Limb (tissue), 2 donors: ENCODE measurements at regions not wholly inside any gene's neighbourhood (a gene's known extent, or its start where the extent isn't known, plus 50 kb on each side); places are given as distances from the start of the nearest gene placed in this dataset.

Source experiments
- DNase-seq, 2 donors: peaks; one replicate each; pipeline ENCODE4 v3.0.0-alpha.2; 2016; ENCODE audit errors: extremely low spot score in 2 of 2

DNA sequence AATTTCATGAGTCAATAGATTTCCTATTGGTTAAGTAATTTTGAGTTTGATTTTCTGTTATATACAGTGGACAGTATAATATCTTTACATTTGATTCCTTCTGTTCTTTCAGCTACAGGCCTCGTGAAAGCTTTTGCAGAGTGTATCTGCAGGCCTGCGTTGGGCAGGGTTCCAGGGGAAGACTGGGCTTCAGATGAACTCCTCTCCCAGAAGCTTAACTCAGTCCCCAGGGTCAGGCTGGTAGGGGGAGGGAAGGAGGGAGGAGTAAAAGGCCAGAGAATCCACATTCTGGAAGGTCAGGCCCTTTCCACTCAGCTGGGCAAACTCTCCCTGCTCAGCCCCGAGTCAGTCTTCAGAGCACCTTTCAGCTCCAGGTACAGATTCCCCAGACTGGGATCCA lies 100.4 kb upstream of the NECTIN1 start:
- DNase-seq: no peak

DNA sequence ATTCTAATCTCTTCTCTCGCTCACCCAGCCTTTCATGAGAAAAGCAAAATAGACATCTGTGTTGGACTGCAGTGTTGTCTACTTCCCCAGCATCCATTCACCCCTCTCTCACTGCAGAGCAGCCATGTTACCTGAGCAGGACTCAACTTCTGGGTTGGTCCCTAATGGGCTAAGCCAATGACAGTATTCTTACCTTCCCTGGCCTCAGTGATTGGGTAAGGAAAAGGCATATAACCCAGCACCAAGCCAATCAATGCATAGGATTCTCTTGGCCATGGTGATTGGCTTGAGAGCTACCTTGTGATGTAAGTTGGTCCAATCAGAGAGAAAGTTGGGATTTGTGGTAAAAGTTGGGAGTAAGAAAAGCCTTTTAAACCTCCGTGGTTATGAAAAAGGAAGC lies 99.8 kb upstream of the NECTIN1 start:
- DNase-seq: no peak

DNA sequence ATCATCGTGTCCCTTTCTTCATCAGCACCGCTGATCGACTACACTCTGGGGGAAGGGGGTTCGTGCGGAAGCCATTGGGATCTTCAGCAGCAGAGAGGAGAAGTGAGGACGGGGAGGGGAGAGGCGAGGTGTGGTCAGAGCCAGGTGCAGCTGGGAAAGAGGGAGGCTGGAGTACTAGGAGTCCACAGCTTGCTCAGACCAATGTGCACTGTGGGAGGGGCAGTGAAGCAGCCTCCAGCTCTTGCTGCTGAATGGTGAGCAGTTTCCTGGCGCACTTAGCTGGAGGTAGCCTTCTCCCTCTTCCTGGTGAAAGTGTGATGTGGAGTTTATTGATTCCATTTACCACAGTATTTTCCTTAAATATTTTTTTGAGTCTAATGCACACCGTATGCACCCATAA lies 99.0 kb upstream of the NECTIN1 start:
- DNase-seq: no peak

DNA sequence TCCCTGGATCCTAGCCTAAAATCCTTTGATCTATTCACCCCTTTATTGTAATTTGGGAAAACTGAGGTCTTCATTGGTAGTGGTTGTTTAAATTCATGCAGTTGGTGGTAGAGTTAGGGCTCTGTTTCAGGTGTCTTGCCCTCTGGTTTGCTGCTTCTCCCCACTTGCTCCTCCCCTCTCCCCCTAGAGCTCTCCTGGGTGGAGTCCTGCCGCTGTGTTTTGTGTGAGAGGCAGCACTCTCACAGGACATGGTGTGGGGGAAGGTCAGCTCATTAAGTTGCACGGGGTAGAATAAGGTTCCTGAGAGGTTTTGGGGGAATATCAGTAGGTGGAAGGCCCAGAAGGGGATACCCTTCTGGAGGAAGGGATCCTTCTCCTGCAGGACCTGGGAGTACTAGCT lies 98.1 kb upstream of the NECTIN1 start:
- no peak for DNase-seq

DNA sequence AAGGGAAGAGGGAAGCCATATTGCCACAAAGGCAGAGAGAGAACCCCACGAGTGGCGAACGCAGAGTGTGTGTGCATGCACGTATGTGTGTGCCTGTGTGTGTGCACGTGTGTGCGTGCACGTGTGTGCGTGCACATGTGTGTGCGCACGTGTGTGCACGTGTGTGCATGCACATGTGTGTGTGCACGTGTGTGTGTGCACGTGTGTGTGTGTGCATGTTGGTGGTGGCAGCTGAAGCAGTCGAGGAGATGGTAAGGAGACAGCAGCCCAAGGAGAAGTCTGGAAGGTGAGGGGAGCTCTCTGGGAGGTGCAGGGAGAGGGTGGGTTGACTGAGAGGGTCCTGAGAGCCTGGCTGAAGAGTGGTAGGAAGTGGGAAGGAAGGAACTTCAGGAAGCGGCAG lies 94.1 kb upstream of the NECTIN1 start:
- DNase-seq: no peak

DNA sequence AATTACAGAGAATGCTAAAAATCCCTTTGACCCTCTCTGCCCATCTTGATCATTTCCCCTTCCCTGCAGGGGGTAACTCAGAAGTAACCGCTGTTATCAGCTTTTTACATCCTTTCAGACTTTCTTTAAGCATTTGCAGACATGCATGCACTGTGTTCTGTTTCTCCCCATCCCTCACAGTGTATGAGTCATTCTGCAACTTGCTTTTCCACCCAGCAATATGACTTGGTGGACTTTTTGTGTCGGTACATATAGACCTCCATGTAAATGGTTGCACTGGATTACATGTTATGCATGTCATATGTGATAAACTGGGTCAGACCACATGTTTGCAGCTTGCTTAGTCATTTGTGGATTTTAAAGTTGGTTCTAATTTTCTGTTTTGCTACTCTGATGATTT lies 87.7 kb upstream of the NECTIN1 start:
- no peak for DNase-seq

DNA sequence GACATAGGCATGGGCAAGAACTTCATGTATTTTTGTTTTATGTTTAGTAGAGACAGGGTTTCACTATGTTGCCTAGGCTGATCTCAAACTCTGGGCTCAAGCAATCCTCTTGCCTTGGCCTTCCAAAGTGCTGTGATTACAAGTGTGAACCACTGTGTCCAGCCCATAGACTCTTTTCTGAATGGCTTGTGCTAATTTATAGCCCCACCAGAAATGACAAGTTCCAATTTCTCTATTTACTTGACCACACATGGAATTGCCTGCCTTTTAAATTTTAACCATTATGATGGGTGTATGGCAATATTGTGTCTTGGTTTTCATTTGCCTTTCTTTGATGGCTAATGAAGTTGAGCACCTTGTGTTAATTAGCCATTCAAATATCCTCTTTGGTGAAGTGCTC lies 85.8 kb upstream of the NECTIN1 start:
- DNase-seq: no peak

DNA sequence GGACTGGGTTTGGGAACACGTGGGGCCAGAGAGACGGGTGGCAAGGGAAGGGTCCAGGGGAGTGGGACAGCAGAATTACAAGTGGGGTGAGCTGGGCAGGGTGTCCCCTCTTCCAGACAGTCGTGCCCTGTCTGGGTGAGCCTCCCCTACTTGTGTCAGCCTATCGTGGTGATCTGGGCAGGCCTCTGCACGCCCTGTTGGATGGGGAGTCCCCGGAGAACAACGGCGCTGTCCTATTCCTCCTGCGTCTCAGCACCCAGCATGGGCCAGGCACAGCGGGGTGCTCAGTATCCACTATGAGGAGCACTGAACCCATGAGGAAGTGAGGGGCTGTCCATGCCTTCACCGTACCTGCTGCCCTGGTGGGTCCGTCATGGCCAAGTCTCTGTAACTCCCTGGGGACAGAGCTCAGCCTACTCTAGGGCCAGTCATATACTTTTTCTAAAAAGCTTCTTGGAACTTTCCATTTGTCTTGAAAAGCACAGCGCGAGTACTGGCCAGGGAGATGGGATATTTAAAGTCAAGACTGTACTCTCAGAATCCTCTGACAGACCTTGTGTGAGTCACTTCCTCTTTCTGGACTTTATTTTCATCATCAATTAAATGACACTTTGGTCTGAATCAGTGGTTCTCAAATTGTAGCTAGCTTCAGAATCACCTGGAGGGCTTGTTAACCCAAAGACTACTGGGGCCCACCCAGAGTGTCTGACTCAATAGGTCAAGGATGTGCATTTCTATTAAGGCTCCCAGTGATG lies 81.7 kb upstream of the NECTIN1 start:
- DNase-seq: no peak

DNA sequence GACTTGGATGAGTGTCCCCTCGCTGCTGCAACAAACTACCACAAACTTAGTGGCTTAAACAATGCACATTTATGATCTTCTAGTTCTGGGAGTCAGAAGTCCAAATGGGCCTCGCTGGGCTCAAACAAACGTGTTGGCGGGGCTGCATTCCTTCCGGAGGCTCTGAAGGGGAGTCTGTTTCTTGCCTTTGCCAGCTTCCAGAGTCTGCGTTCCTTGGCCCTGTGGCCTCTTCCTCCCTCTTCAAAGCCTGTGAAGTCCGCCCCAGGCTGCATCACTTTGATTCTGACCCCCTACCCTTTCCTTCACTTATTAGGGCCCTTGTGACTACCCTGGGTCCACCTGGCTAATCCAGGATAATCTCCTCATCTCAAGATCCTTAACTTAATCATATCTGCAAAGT lies 80.3 kb upstream of the NECTIN1 start:
- DNase-seq: no peak

DNA sequence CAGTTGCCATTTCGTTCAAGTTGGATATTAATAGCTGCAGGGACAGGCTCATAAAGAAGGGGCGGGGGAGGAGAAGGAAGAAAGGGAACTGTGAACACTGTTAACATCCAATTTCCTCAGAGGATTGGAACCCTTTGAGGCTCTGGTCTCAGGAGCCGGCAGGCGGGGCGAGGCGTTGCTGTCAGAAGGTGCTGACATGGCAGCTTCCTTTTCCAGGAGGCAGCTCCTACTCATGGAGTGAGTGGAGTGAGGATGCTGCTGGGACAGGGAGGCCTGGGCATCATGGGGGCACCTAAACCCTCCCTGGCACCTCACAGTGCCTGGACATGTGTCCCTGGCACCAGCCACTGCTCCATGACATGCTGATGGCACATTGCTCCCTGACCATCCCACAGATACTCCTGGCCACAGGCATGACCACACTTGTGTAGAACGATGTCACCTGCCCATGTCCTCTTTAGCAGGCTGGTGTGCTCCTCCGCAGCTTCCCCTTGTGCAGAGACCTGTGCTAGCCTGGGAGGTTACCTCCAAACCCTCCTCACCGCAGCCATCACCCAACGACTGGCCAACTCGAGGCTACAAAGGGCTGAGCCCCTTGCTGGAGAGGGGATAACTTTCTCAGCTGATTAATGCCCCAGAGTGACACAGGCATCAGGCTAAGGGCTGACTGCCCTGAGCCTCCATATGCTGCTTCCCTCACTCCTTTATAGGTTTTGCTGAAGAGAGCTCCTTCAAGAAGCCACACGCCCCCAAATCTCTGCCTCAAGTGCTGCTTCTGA lies 79.6 kb upstream of the NECTIN1 start:
- no peak for DNase-seq

DNA sequence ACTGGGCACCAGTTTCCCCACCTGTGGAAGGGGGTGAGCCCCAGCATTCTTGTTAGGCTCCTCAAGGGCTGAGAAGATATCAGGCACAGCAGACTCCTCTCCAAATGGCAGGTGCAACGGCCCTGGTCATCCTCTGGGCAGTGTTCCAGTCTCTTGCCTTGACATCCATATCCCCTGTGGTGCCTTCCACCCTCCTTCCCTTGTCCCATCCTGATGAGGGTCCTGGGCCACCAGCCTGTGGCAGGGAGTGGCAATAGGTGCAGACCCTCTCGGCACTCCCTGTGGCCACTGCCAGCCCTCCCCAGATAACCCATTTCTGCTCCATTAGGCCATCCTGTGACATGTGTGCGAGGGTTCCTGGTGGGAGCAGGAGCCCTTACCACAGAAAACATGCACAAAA lies 78.8 kb upstream of the NECTIN1 start:
- DNase-seq: no peak

DNA sequence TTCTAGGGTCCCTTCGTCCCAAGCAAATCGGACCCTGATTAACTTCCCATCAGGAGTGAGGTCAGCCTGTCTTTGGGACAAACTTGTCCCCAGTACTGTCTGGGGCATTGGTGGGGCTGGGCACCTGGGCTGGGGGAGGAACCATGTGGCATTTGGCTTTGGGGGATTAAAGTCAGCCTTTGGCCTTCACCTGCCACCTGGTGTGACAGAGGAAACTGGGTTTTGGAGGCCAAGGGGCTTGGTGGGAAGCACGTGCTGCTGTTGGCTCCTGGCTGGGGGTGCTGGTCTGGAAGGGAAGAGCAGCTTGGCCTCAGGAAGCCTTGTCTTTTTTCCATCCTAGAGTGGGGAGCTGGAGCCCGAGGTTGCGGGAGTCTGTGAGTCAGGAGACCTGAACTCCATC lies 78.4 kb upstream of the NECTIN1 start:
- no peak for DNase-seq

DNA sequence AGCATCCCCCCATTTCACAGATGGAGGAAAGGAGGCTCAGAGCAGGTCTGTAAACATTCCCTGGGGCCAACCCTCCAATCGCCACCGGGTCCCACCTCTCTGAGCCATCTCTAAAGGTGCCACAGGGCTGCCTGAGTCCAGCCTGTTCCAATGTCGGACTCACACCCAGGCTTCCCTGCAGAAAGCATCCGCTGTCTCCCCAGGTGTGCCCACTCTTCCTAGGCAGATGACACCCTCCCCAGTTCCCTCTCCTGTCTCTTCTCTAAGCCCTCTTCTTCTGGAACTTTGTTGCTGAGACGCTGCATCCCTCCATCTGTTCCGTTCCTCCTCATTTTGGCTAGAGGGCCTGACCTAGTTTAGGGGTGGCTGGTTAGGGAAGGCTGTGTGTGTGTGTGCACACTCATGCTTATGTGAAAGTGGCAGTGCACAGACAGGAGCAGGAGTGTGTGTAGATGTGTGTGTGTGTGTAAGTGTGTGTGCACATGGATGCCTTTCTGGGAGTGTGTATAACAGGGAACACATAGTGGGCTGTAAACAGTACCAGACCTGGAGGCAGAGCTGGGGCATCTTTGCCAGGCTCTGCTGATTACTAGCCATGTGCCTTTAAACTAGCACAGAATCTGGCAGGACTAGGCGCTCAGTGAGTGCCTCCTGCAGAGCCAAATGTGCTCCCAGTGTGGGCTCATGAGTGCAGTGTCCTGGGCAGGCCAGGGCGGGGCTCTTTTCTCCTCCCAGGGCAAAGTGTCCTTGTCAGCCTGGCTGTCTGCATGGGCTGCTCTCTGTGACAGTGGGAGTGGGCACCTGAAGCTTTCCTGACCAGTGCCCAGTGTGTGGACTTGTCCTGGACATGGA lies 77.3 kb upstream of the NECTIN1 start:
- DNase-seq: no peak

DNA sequence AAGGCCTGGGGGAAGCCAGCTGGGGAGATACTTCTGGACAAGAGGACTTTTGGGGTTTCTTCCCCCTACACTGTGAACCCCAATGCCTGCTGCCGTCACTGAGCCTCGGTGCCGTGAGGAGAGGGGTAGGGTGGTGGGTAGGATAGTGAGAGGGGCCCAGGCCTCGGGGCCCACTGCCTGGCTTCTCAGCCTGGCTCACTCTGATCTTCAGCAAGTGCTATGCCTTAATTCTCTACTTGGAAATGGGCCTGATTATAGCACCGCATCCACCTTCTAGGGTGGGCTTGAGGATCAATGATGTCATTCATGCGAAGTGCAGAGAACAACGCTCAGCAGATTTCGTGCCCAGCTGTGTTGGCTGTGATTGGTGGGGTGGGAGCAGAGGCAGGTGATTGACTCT lies 76.7 kb upstream of the NECTIN1 start:
- no peak for DNase-seq

DNA sequence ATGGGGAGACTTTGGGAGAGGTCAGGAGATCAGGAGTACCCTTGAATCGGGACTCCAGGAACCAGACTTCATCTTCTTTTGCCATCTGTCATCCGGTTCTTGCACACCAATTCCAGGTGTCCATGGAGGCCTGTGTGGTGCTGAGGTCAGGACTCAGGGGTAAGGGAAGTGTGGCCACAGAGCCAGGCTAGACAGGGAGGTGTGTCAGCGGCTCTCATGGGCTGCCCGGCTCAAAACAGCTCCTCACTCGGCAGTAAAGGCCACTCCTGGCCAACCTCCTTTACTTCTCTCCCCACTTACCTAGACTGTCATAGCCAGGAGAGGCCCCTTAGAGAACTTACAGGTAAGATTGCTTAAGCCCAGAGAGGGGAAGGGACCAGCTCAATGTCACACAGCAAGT lies 75.7 kb upstream of the NECTIN1 start:
- DNase-seq: no peak

DNA sequence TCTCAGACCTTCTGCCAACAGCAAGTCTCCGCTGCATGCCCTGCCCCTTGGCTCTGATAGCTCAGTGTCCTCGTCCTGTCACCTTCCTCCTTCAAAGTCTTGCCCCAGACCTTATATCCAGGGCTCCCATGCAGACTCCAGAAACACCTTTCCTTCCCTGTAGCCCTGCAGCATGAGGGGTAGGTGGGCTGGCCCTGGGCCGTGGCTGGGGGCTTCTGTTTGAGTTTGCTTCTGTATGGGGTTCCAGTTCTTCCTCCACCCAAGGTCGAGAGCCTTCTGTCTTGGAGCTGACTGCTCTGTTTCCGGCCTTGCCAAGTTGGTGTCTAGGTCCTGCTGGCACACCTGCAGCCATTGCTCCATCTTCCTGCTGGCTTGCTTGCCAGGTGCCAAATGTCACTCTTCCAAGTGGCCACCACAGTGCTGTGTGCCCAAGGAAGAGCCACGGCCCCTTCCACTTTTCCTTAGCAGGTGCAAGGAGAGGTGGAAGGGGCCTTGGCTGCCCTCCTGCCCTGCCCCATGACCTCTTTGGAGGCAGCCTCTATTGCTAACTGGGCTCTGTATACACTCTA lies 74.8 kb upstream of the NECTIN1 start:
- DNase-seq: no peak

DNA sequence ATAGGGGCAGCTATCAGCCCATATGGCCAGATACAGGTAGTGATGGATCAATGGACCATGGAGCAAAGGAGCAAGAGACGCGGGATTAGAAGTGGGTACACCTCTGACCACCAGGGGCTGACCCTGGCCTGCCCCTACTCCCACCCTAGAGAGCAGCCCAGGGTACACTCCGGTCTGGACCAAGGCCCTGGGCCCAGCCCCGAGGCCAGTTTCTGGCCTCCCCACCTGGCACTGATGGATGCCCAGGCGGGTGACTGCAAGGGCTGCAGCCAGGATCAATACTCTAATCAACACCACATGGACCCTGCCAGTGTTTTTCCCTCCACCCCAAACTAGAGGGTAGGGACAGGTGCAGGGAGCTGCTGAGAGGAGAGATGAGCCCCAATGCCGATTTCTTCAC lies 74.1 kb upstream of the NECTIN1 start:
- no peak for DNase-seq

DNA sequence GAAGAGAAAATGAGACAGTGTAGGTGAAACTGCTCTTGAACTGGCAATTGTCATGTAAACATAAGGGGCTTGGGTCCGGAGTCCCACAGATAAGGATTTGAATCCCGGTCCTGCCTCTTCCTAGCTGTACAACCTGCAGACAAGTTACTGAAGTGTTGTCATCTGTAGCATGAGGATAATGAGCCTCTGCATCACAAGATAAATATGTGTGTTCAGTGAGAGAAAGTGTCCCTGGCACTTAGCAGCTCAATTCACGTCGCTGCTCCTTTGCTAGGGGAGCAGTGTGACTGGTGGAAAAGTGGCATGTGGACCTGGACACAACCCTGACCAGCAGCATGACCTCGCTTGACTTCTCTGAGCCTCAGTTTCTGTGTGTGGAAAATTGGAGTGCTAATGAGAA lies 73.7 kb upstream of the NECTIN1 start:
- no peak for DNase-seq

DNA sequence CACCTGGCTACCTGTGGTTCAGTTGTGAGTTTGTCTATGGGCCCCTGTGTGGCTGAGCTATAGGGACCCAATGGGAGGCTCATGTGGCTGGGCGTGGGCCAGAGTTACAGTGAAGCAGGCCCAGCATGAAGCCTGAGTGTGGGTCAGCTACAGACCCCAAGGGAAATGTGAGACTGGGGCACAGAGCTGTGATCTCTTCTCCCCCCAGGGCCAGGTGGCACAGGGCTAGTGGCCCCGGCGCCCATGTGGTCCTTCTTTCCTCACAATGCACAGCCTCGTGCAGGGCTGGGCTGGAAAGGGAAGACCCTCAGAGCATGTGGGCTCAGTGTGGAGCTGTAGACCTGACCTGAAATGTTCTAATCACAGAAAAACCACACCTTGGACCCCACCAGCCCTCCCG lies 71.6 kb upstream of the NECTIN1 start:
- DNase-seq: no peak

DNA sequence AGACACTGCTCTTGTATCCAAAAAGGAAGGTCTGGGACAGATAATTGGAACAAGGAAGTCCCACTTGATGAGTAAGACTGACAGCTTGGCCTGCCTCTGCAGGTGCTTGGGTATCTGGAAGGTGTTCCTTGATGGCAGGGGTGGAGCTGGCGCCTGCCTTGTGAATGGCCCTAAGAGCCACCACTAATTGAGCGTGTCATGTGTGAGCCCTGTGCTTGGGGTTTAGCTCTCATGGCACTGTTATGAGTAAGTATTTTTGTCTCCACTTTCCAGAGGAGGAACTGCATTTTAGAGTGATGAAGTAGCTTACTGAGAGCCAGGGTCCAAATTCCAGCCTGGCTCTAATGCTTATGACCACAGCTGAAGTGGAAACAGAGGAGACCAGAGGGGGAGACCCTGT lies 71.2 kb upstream of the NECTIN1 start:
- DNase-seq: no peak

DNA sequence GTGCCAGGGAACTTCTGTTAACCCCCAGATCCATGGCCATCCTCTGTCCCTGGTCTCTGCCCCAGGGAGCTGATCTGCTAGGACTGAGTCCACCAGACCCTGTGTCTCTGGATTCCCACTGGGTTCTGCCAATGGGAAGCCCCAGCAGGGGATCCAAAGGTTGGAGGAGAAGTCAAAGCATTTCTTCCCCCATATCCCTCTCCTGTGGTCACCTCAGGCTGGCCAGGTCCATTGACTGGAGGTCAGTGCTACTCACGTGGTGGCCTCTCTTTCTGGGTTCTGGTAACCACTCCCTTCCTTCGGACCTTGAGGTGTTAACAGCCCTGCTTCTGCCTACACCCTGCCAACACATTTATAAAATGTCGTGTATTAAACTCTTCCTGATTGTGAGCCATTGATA lies 69.7 kb upstream of the NECTIN1 start:
- no peak for DNase-seq

DNA sequence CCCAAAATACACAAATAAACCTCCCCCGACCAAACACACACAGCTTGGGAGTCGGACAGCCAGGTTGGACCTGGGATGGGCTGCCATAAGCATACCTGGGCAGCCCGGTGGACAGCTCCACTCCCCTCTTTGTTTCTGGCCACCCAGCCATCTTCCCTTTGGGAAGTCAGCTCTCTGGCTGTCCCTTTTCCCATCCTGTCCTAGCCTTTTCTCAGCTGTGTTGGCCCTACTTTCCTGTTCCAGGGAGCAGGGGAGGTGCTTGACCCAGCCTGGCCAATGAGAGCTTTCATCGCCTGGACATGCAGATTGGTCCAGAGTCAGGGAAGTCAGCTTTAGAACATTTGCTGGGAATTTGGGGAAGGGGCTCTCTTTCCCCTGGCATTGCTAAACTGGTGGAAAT lies 68.7 kb upstream of the NECTIN1 start:
- no peak for DNase-seq
